Tibial nerve (tissue), 4 donors: ENCODE measurements at regions not wholly inside any gene's neighbourhood (a gene's known extent, or its start where the extent isn't known, plus 50 kb on each side); places are given as distances from the start of the nearest gene placed in this dataset.
A peak's percentile ranks its signal among the peaks of the same experiment; 100 is the strongest.

Experiments used
- DNase-seq, 2 donors: peaks; one replicate each; pipeline ENCODE4 v3.0.0-alpha.2; 2019; ENCODE audit warnings: low spot score in 2 of 2
- H3K27ac ChIP-seq, 4 donors: fragments of 200-600 bp; sonication (generic) in 3 of 4; one replicate each; pipeline ENCODE4 v1.5.1; 2017 to 2019; ENCODE audit warnings: mild to moderate bottlenecking in 1 of 4
- H3K27me3 ChIP-seq, 2 donors: fragments of 200-600 bp; sonication (generic) in 1 of 2; one replicate each; pipeline versions ENCODE4 v1.5.1 to v1.6.0; 2017 to 2019
- H3K36me3 ChIP-seq, 3 donors: fragments of 200-600 bp; sonication (generic); one replicate each; pipeline ENCODE4 v1.5.1; 2018 to 2019
- H3K4me1 ChIP-seq, 4 donors: fragments of 200-600 bp; sonication (generic) in 3 of 4; one replicate each; pipeline ENCODE4 v1.5.1; 2017 to 2019
- H3K4me3 ChIP-seq, 4 donors: fragments of 200-600 bp; sonication (generic) in 3 of 4; one replicate each; pipeline ENCODE4 v1.5.1; 2017 to 2019; ENCODE audit warnings: mild to moderate bottlenecking in 1 of 4, moderate library complexity in 1 of 4
- H3K9me3 ChIP-seq, 4 donors: fragments of 200-600 bp; sonication (generic) in 3 of 4; one replicate each; pipeline ENCODE4 v1.5.1; 2017 to 2019
- EP300 ChIP-seq, 2 donors: sonication (generic); formaldehyde crosslinking; IDR thresholded peaks; one replicate each; pipeline ENCODE4 v1.6.1; 2017; ENCODE audit warnings: antibody characterized with exemption in 2 of 2, mild to moderate bottlenecking in 1 of 2
- POLR2A ChIP-seq, 2 donors: fragments of 450-650 bp; IDR thresholded peaks; one replicate each; pipeline ENCODE4 v1.6.1; 2017; ENCODE audit warnings: antibody characterized with exemption in 2 of 2, mild to moderate bottlenecking in 2 of 2, moderate library complexity in 2 of 2
- WGBS, 2 donors: methylation state at CpG; one replicate each; pipeline ENCODE4 v1.1.5; 2018; 5-methylcytosine and 5-hydroxymethylcytosine counted together
- TF ChIP-seq, protein P1 (sequence below), 5 experiments: fragments of 200-600 bp in 3 of 5; fragments of 450-650 bp in 2 of 5; sonication (generic) in 3 of 5; IDR thresholded peaks; one replicate each; pipeline ENCODE4 v1.5.1; 2016 to 2019; ENCODE audit warnings: antibody characterized with exemption in 5 of 5, mild to moderate bottlenecking in 3 of 5, moderate library complexity in 2 of 5

DNA sequence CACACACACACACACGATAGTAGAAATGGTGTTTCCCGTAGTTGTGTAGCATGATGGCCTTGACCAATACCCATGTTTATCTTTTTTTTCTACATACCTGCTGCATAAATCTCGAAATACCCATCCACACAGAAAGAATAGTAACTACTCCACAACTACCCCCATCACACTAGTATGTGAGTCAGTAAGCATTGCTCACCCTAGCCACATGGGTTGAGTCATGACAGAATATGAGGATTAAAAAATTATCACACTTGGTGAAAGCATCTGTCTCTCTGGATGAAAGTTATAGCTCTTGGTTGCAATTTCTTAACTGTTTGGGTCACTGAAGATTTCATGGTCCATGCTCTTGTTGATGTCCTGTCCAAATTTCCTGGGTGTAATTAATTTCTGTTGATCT, 103.4 kb upstream of the MDFIC start:
- Histone ChIP-seq H3K27ac (no peak overlapping the region), H3K4me1 (peaks cover 0 to 23% (median 0%) of the 10 kb centered on the region in 4 donors), H3K4me3 (no peak overlapping the region), H3K9me3 (no peaks in the 10 kb centered on the region), H3K36me3 (no peaks in the 10 kb centered on the region), H3K27me3 (no peaks in the 10 kb centered on the region)
- no peak for TF ChIP-seq EP300 (IDR thresholded peaks at IDR 0.05)
- no peak for TF ChIP-seq POLR2A (IDR thresholded peaks at IDR 0.05)
- TF ChIP-seq, protein P1, sequence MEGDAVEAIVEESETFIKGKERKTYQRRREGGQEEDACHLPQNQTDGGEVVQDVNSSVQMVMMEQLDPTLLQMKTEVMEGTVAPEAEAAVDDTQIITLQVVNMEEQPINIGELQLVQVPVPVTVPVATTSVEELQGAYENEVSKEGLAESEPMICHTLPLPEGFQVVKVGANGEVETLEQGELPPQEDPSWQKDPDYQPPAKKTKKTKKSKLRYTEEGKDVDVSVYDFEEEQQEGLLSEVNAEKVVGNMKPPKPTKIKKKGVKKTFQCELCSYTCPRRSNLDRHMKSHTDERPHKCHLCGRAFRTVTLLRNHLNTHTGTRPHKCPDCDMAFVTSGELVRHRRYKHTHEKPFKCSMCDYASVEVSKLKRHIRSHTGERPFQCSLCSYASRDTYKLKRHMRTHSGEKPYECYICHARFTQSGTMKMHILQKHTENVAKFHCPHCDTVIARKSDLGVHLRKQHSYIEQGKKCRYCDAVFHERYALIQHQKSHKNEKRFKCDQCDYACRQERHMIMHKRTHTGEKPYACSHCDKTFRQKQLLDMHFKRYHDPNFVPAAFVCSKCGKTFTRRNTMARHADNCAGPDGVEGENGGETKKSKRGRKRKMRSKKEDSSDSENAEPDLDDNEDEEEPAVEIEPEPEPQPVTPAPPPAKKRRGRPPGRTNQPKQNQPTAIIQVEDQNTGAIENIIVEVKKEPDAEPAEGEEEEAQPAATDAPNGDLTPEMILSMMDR (IDR thresholded peaks at IDR 0.05): no peak
- WGBS, 2 donors: 89 to 91% methylated on average over 3 of the region's 3 CpGs
- DNase-seq: no peak

- no peak overlapping the region for H3K4me3 ChIP-seq
- H3K36me3 ChIP-seq: no peaks in the 10 kb centered on the region
- DNase-seq: peak in 1 of 2 donors; percentile 34
- H3K4me1 ChIP-seq: peaks cover 0 to 23% (median 0%) of the 10 kb centered on the region in 4 donors
- peak in 1 of 2 donors; percentile 16 for TF ChIP-seq EP300 (IDR thresholded peaks at IDR 0.05)
- no peak for TF ChIP-seq POLR2A (IDR thresholded peaks at IDR 0.05)
- TF ChIP-seq, protein P1 (IDR thresholded peaks at IDR 0.05): no peak
- H3K9me3 ChIP-seq: no peaks in the 10 kb centered on the region
- H3K27ac ChIP-seq: no peak overlapping the region
- H3K27me3 ChIP-seq: no peaks in the 10 kb centered on the region
- WGBS, 2 donors: 83 to 84% methylated on average over 3 of the region's 3 CpGs
Measured at GRCh38 chr7:114819616-114820362, 102.1 kb upstream of the MDFIC start.

DNA sequence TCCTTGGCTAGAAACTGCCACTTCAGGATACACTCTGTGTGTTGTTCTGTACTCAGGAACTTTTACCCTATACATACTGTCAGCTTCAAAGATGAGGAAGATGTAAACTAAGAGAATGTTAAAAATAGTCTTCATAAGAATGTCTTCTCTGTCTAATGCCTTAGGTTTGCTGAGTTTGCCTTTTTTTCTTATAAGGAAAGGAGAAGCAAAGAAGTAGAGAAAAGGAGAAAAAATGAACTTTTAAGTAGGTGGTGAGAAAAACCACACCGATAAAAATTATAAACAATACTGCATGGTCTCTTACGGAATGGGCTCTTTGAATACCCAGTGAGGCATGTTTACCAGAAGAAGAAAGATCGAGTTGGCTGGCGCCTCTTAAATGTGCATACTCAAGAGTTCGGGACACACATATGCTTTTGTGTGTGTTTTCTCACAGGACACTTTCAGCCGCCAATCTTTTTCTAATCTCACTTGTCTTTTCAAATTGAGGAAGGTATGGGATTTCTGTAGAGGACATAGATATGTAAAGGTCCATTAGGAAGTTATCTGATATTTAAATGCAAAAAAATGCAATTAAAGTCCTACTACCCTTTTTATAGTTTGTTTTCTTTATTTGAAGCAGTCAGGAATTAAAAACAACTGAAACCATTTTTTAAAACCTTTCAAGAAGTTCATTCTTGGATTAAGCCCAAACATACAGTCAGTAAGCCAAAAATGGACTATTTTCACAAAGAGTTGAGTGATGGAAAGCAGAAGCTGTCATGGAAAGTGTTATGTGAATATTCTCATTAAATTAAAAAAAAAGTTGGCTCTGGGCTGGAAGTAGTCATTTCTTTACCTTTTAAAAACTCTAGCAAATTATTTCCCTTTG, 100.6 kb upstream of the MDFIC start:
- Histone ChIP-seq H3K27ac (no peak overlapping the region), H3K4me3 (no peak overlapping the region)

DNA sequence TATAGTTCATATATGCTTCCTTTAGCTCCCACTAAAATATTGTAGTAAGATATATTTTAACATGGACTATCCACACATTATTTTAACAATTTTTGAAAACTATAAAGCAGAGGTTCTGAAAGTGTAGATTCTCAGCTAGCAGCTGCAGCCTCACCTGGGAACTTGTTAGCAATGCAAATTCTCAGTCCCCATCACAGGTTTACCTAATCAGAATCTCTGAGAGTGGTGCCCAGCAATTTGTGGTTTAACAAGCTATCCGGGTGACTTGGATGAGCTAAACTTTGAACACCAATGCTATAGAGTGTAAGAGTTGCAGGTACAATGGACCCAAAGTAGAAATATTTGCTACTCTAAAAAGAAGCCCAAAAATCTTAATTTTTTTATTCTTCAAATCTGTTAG, 99.8 kb upstream of the MDFIC start:
- 81 to 85% methylated on average over 1 of the region's 1 CpG for WGBS, 2 donors
- DNase-seq: no peak
- no peaks in the 10 kb centered on the region for H3K36me3 ChIP-seq
- no peak overlapping the region for H3K27ac ChIP-seq
- H3K9me3 ChIP-seq: peaks cover 0 to 6% (median 3%) of the 10 kb centered on the region in 4 donors
- no peak overlapping the region for H3K4me3 ChIP-seq
- no peaks in the 10 kb centered on the region for H3K27me3 ChIP-seq
- no peak for TF ChIP-seq POLR2A (IDR thresholded peaks at IDR 0.05)
- TF ChIP-seq, protein P1 (IDR thresholded peaks at IDR 0.05): no peak
- no peak for TF ChIP-seq EP300 (IDR thresholded peaks at IDR 0.05)
- peaks cover 0 to 23% (median 0%) of the 10 kb centered on the region in 4 donors for H3K4me1 ChIP-seq

More for the DNA sequence above, 100.6 kb upstream of the MDFIC start:
- Histone ChIP-seq H3K27me3 (no peaks in the 10 kb centered on the region), H3K9me3 (no peaks in the 10 kb centered on the region), H3K4me1 (peaks cover 0 to 23% (median 0%) of the 10 kb centered on the region in 4 donors), H3K36me3 (no peaks in the 10 kb centered on the region)
- DNase-seq: no peak
- WGBS, 2 donors: 18 to 21% methylated on average over 6 of the region's 6 CpGs
- no peak for TF ChIP-seq POLR2A (IDR thresholded peaks at IDR 0.05)
- no peak for TF ChIP-seq EP300 (IDR thresholded peaks at IDR 0.05)
- TF ChIP-seq, protein P1 (IDR thresholded peaks at IDR 0.05): no peak

- Histone ChIP-seq H3K4me1 (peaks cover 0 to 23% (median 0%) of the 10 kb centered on the region in 4 donors), H3K27ac (no peak overlapping the region), H3K27me3 (no peaks in the 10 kb centered on the region), H3K9me3 (peaks cover 0 to 12% (median 5%) of the 10 kb centered on the region in 4 donors), H3K4me3 (no peak overlapping the region), H3K36me3 (no peaks in the 10 kb centered on the region)
- DNase-seq: no peak
- WGBS, 2 donors: 64 to 74% methylated on average over 2 of the region's 2 CpGs
- TF ChIP-seq EP300 (IDR thresholded peaks at IDR 0.05) (no peak), POLR2A (IDR thresholded peaks at IDR 0.05) (no peak)
- TF ChIP-seq, protein P1 (IDR thresholded peaks at IDR 0.05): no peak
Measured at GRCh38 chr7:114822844-114823243, 99.0 kb upstream of the MDFIC start.
